GM18505 (cell line): ENCODE measurements at regions not wholly inside any gene's neighbourhood (a gene's known extent, or its start where the extent isn't known, plus 50 kb on each side); places are given as distances from the start of the nearest gene placed in this dataset.

Experiments used
- ATAC-seq: cut with Tn5 transposase; IDR thresholded peaks from one replicate; pipeline ENCODE4 v1.9.1; 2021; ENCODE audit not compliant: unreplicated experiment
- POLR2A ChIP-seq: IDR thresholded peaks from 4 replicates; pipeline ENCODE4 v1.6.1; 2011; ENCODE audit warnings: borderline replicate concordance; ENCODE audit not compliant: insufficient read depth, insufficient read length; ENCODE audit errors: extremely low read depth

DNA sequence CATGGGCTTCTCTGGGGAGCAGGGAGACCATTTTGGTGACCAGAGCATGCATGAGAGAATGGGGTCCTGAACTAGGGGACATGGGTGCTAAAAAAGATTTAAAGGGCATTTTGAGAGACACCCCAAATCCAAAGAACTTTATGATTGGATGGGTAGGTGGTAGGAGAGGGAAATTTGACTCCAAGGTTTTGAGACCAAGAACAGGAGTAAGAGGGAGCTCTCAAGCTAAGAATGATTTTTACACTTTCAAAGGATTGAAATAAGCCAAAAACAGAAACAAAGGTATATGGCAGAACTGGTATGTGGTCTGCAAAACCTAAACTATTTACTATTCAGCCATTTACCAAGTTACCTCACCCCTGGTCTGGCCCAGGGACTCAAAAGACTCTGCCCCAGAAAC is 318.2 kb upstream of the CLINT1 start:
- no peak for ATAC-seq
- no peak for TF ChIP-seq POLR2A

GRCh38 chr5:158175934-158176481 is 317.1 kb upstream of the CLINT1 start:
- no peak for TF ChIP-seq POLR2A

GRCh38 chr5:158174918-158175851 is 316.2 kb upstream of the CLINT1 start:
- ATAC-seq = no peak
- TF ChIP-seq POLR2A = no peak

More at GRCh38 chr5:158175934-158176481, 317.1 kb upstream of the CLINT1 start:
- ATAC-seq = no peak

- no peak for TF ChIP-seq POLR2A
These were observed 315.1 kb upstream of the CLINT1 start for GRCh38 chr5:158174026-158174425.

GRCh38 chr5:158172005-158172404 is 313.1 kb upstream of the CLINT1 start:
- no peak for ATAC-seq
- no peak for TF ChIP-seq POLR2A

More at GRCh38 chr5:158174026-158174425, 315.1 kb upstream of the CLINT1 start:
- no peak for ATAC-seq

- TF ChIP-seq POLR2A = no peak
- no peak for ATAC-seq
These were observed 311.6 kb upstream of the CLINT1 start for GRCh38 chr5:158170534-158170933.

DNA sequence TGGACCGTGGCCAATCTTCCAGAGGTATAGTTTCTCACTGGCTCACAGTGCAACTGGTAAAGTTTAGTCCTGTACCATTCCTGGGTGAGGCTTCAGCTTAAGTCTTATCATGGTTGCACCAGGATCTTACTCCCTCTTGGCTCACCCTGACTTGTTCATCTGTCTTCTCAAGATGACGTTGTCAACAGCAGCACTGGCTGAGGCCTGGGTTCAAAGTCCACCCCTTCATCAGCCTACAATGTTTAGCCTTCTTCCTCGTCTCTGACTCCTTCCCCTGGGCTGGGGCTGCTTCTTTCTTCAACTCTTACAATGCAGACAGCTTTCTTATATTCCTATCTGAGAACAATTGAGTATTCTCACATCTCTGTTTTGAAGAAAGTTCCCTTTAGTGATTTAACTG is 311.1 kb upstream of the CLINT1 start:
- no peak for TF ChIP-seq POLR2A

GRCh38 chr5:158166424-158166823 is 307.5 kb upstream of the CLINT1 start:
- TF ChIP-seq POLR2A = no peak
- ATAC-seq = no peak

More for the DNA sequence above, 311.1 kb upstream of the CLINT1 start:
- ATAC-seq = no peak

- no peak for ATAC-seq
- no peak for TF ChIP-seq POLR2A
These were observed 306.7 kb upstream of the CLINT1 start for GRCh38 chr5:158165647-158166046.

DNA sequence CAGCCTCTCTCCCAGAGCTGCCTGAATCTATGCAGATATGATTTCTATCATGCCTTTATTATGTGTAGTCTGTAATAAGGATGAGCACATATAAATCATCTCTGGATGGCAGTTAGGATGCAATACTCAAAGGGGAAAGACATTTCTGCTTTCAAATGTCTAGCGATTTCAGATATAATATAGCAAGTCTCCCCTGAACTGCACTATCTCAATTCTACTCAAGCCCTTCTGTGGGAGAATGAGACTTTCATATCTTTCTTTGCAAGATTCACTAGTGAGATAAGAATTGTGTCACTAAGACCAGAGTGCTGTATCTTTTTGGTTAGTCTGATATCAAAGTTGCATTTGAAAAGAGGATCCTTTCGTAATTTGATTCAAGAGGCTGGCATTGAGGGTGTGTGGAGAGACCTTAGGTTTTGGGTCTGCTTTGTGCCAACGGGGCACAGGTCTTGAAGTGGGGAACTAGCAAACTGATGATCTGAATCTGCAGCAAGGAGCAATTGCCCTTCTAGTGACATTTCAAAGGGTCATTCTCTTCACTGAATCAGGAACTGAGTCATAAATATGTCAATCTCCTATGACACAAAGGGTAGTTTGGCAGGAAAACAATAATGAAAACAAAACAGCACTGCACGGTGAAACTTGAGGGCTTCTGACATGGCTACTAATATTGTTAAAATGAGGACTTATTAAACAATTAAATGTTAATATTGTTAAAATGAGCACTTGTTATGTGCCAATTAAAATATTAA is 305.5 kb upstream of the CLINT1 start:
- no peak for TF ChIP-seq POLR2A

GRCh38 chr5:158163451-158164295 is 304.7 kb upstream of the CLINT1 start:
- no peak for ATAC-seq
- no peak for TF ChIP-seq POLR2A

More for the DNA sequence above, 305.5 kb upstream of the CLINT1 start:
- no peak for ATAC-seq

GRCh38 chr5:158162479-158163034 is 303.6 kb upstream of the CLINT1 start:
- ATAC-seq = no peak
- no peak for TF ChIP-seq POLR2A

GRCh38 chr5:158162026-158162425 is 303.1 kb upstream of the CLINT1 start:
- TF ChIP-seq POLR2A = no peak
- no peak for ATAC-seq

DNA sequence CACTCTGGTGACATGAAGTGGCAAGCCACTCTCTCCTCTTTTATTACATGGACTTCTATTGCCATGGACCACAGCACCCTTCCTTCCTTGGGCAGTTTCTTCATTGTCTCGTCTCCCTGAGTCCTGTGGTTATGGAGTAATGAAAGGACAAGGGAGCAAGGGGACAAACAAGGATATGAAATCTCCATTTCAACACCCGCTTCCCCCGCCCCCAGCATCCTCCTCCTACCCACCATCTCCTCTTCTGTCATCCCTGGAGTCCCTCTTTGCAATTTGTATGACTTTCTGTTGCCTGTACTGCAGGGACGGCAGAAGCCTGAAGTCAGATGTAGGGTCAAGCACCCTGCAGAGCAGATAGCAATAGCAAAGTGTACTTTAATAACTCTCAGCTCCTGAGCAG is 300.7 kb upstream of the CLINT1 start:
- no peak for TF ChIP-seq POLR2A

More for the DNA sequence above, 300.7 kb upstream of the CLINT1 start:
- ATAC-seq = no peak
